CD14-positive monocyte (primary cell): ENCODE measurements at regions not wholly inside any gene's neighbourhood (a gene's known extent, or its start where the extent isn't known, plus 50 kb on each side); places are given as distances from the start of the nearest gene placed in this dataset.
"Not testable (repeated sequence)": the region's sequence is repeated elsewhere in the genome, so short reads cannot be mapped to it uniquely, and the experiment has no call there.

ENCODE experiments used
- DNase-seq, 3 donors: peaks; one replicate each; pipeline ENCODE4 v3.0.0-alpha.2; 2011 to 2022
- H2AFZ ChIP-seq: 2 replicates; pipeline ENCODE4 v1.6.0; 2012; ENCODE audit warnings: mild to moderate bottlenecking, low read depth, low read length, inconsistent platforms; ENCODE audit not compliant: insufficient read depth, poor library complexity, severe bottlenecking
- H3K27ac ChIP-seq, 2 donors: 1 replicate in 1 of 2; 2 replicates in 1 of 2; pipeline ENCODE4 v1.5.1; 2012 to 2013; ENCODE audit warnings: low read length in 2 of 2, control low read depth in 1 of 2, inconsistent platforms in 1 of 2, low read depth in 1 of 2, mild to moderate bottlenecking in 1 of 2
- H3K27me3 ChIP-seq, 2 donors: one replicate each; pipeline versions ENCODE4 v1.6.0 to v1.6.1; 2011 to 2013; ENCODE audit warnings: low read length in 2 of 2; ENCODE audit not compliant: control insufficient read depth in 2 of 2, insufficient read depth in 2 of 2
- H3K36me3 ChIP-seq, 2 donors: replicated peaks in 1 of 2; 1 replicate in 1 of 2; 2 replicates in 1 of 2; pipeline versions ENCODE4 v1.5.1 to v1.6.1; 2012 to 2013; ENCODE audit warnings: low read length in 2 of 2, control low read depth in 1 of 2, inconsistent platforms in 1 of 2, mild to moderate bottlenecking in 1 of 2; ENCODE audit not compliant: insufficient read depth in 2 of 2, control insufficient read depth in 1 of 2
- H3K4me1 ChIP-seq, 2 donors: 1 replicate in 1 of 2; 2 replicates in 1 of 2; pipeline versions ENCODE4 v1.5.1 to v1.6.1; 2012 to 2013; ENCODE audit warnings: low read length in 2 of 2, control low read depth in 1 of 2, inconsistent platforms in 1 of 2, mild to moderate bottlenecking in 1 of 2, moderate library complexity in 1 of 2; ENCODE audit not compliant: insufficient read depth in 2 of 2, control insufficient read depth in 1 of 2
- H3K4me2 ChIP-seq: replicated peaks from 2 replicates; pipeline ENCODE3; 2012; ENCODE audit warnings: low read length, moderate library complexity, mild to moderate bottlenecking; ENCODE audit not compliant: poor library complexity, severe bottlenecking; ENCODE audit errors: extremely low read depth
- H3K4me3 ChIP-seq, 3 experiments: fragments of 200-600 bp in 1 of 3; sonication (generic) in 1 of 3; replicated peaks in 1 of 3; 1 replicate in 2 of 3; 2 replicates in 1 of 3; pipeline ENCODE4 v1.5.1; 2011 to 2013; ENCODE audit warnings: low read length in 3 of 3, mild to moderate bottlenecking in 3 of 3, control low read depth in 2 of 3, low read depth in 2 of 3, inconsistent platforms in 1 of 3, moderate library complexity in 1 of 3
- H3K79me2 ChIP-seq: 2 replicates; pipeline ENCODE4 v1.6.0; 2012; ENCODE audit warnings: mild to moderate bottlenecking, control low read depth, inconsistent platforms, low read length, moderate library complexity; ENCODE audit not compliant: insufficient read depth
- H3K9ac ChIP-seq: 2 replicates; pipeline ENCODE4 v1.6.0; 2017; ENCODE audit warnings: low read length, mild to moderate bottlenecking; ENCODE audit not compliant: insufficient read depth, poor library complexity, severe bottlenecking
- H3K9me3 ChIP-seq, 2 donors: replicated peaks in 1 of 2; 1 replicate in 1 of 2; 2 replicates in 1 of 2; pipeline versions ENCODE4 v1.5.1 to v1.6.1; 2012 to 2013; ENCODE audit warnings: low read length in 2 of 2, control low read depth in 1 of 2; ENCODE audit not compliant: control insufficient read depth in 1 of 2, insufficient read depth in 1 of 2
- H4K20me1 ChIP-seq: 2 replicates; pipeline ENCODE4 v1.6.0; 2012; ENCODE audit warnings: mild to moderate bottlenecking, low read length, control low read depth, moderate library complexity; ENCODE audit not compliant: insufficient read depth
- H3K27ac Mint-ChIP-seq, 7 donors: one replicate each; pipeline ENCODE4 v1.8.0; 2020; ENCODE audit warnings: mild to moderate bottlenecking in 7 of 7, mixed read lengths in 7 of 7, moderate library complexity in 6 of 7, inconsistent platforms in 2 of 7
- H3K27me3 Mint-ChIP-seq, 3 donors: one replicate each; pipeline ENCODE4 v1.8.0; 2021 to 2022; ENCODE audit warnings: low read depth in 3 of 3, mild to moderate bottlenecking in 3 of 3, mixed read lengths in 3 of 3, moderate library complexity in 3 of 3, inconsistent platforms in 1 of 3
- H3K36me3 Mint-ChIP-seq, 2 donors: one replicate each; pipeline ENCODE4 v1.8.0; 2020; ENCODE audit warnings: mixed read lengths in 2 of 2, inconsistent platforms in 1 of 2, mild to moderate bottlenecking in 1 of 2
- H3K4me1 Mint-ChIP-seq: one replicate; pipeline ENCODE4 v1.8.0; 2020; ENCODE audit warnings: mild to moderate bottlenecking, mixed read lengths
- H3K4me3 Mint-ChIP-seq, 2 donors: one replicate each; pipeline ENCODE4 v1.8.0; 2020; ENCODE audit warnings: mild to moderate bottlenecking in 2 of 2, mixed read lengths in 2 of 2, moderate library complexity in 1 of 2
- H3K9me3 Mint-ChIP-seq, 7 donors: one replicate each; pipeline ENCODE4 v1.8.0; 2020 to 2022; ENCODE audit warnings: mixed read lengths in 7 of 7, mild to moderate bottlenecking in 6 of 7, moderate library complexity in 6 of 7, inconsistent platforms in 2 of 7
- CTCF ChIP-seq: fragments of 200-600 bp; IDR thresholded peaks from one replicate; pipeline ENCODE4 v1.8.0; 2022; ENCODE audit warnings: antibody characterized with exemption, mild to moderate bottlenecking
- WGBS: methylation state at CpG from one replicate; pipeline ENCODE4 v1.1.5; 2013; ENCODE audit warnings: missing lambda C conversion rate; ENCODE audit not compliant: insufficient coverage; 5-methylcytosine and 5-hydroxymethylcytosine counted together
- intact Hi-C, 2 donors: fragments of 100-400 bp; cut with micrococcal nuclease; formaldehyde crosslinking; loops; one replicate each; pipeline versions ENCODE4 v1.15.0 to v1.15.1; 2023

GRCh38 chr15:95150466-95150865, 919.1 kb downstream of the MCTP2 start:
- no peaks in the 10 kb centered on the region for H3K4me1 Mint-ChIP-seq
- intact Hi-C loops = no loop called here

GRCh38 chr15:95152741-95153140, 921.4 kb downstream of the MCTP2 start:
- H3K36me3 Mint-ChIP-seq = no peaks in the 10 kb centered on the region
- no peak overlapping the region for H3K9ac ChIP-seq
- no peaks in the 10 kb centered on the region for H3K36me3 ChIP-seq
- no peak for TF ChIP-seq CTCF
- no peak overlapping the region for H3K27ac Mint-ChIP-seq
- no peak for DNase-seq
- WGBS = no CpG with 5 or more reads among the region's 1 CpG
- H3K27me3 Mint-ChIP-seq = no peaks in the 10 kb centered on the region
- no peak overlapping the region for H2AFZ ChIP-seq
- no peaks in the 10 kb centered on the region for H3K79me2 ChIP-seq
- peaks cover 0 to 3% of the 10 kb centered on the region in 2 donors for H3K9me3 ChIP-seq
- no peaks in the 10 kb centered on the region for H3K4me1 ChIP-seq
- H3K4me3 Mint-ChIP-seq = no peak overlapping the region
- H3K4me1 Mint-ChIP-seq = no peaks in the 10 kb centered on the region
- H4K20me1 ChIP-seq = no peaks in the 10 kb centered on the region
- no peaks in the 10 kb centered on the region for H3K27me3 ChIP-seq
- H3K9me3 Mint-ChIP-seq = peaks cover 2 to 12% (median 7%) of the 10 kb centered on the region in 7 donors
- no peak overlapping the region for H3K4me2 ChIP-seq
- intact Hi-C loops = no loop called here
- no peak overlapping the region for H3K27ac ChIP-seq
- no peak overlapping the region for H3K4me3 ChIP-seq

More at GRCh38 chr15:95150466-95150865, 919.1 kb downstream of the MCTP2 start:
- Histone ChIP-seq H3K79me2 (no peaks in the 10 kb centered on the region), H3K36me3 (no peaks in the 10 kb centered on the region), H3K9ac (no peak overlapping the region), H3K9me3 (no peaks in the 10 kb centered on the region), H3K4me1 (no peaks in the 10 kb centered on the region), H2AFZ (no peak overlapping the region), H3K4me2 (no peak overlapping the region), H3K27ac (no peak overlapping the region), H3K4me3 (no peak overlapping the region), H3K27me3 (no peaks in the 10 kb centered on the region), H4K20me1 (no peaks in the 10 kb centered on the region)
- no peak for TF ChIP-seq CTCF
- Mint-ChIP-seq H3K27ac (no peak overlapping the region), H3K27me3 (no peaks in the 10 kb centered on the region), H3K4me3 (no peak overlapping the region), H3K9me3 (peaks cover 2 to 12% (median 6%) of the 10 kb centered on the region in 7 donors), H3K36me3 (no peaks in the 10 kb centered on the region)
- DNase-seq = no peak
- WGBS = 90% methylated on average over 2 of the region's 10 CpGs

- H3K79me2 ChIP-seq, H3K36me3 ChIP-seq, H3K36me3 Mint-ChIP-seq, H3K4me3 Mint-ChIP-seq, H3K27me3 Mint-ChIP-seq, H3K4me1 ChIP-seq, H3K27ac Mint-ChIP-seq, H3K27me3 ChIP-seq, H4K20me1 ChIP-seq, H3K4me1 Mint-ChIP-seq, H3K4me2 ChIP-seq, DNase-seq, H3K9ac ChIP-seq, H3K27ac ChIP-seq, H2AFZ ChIP-seq, intact Hi-C loops, H3K9me3 ChIP-seq, H3K4me3 ChIP-seq: not testable (repeated sequence)
- peaks cover under 1 to 11% (median 6%) of the 10 kb centered on the region in 7 donors for H3K9me3 Mint-ChIP-seq
- WGBS = 100% methylated on average over 1 of the region's 2 CpGs
Measured at GRCh38 chr15:95153201-95153600, 921.8 kb downstream of the MCTP2 start.
